ENCODE measurements at regions not wholly inside any gene's neighbourhood (a gene's known extent, or its start where the extent isn't known, plus 50 kb on each side); places are given as distances from the start of the nearest gene placed in this dataset.
A peak's percentile ranks its signal among the peaks of the same experiment; 100 is the strongest.
"Not testable (repeated sequence)": the region's sequence is repeated elsewhere in the genome, so short reads cannot be mapped to it uniquely, and the experiment has no call there.

DNA sequence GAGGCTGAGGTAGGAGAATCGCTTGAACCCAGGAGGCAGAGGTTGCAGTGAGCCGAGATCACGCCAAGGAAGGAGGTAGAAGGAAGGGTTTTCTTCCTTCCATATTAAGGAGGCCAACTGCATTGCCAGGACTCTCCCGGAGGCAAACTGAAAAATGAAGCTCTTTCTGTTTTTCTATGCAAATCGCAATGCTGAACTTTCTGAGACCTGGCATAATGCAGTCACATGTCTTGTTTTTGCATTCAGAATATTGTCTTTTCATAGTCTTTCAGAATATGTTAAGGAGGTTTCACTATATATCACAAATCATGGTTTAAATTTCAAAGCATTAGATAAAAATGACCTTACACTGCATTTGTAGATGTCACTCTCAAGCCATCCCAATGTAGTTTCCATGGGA is 133.4 kb downstream of the SPDYE17 start:
- DNase-seq (ENCODE audit: low read depth in 1 of 2, low spot score in 2 of 2); H3K4me1 ChIP-seq (replicated peaks); H3K36me3 ChIP-seq; H3K27me3 ChIP-seq (replicated peaks); H3K4me3 ChIP-seq; H3K9me3 ChIP-seq (replicated peaks); H3K27ac ChIP-seq: not testable (repeated sequence)

- H3K9me3 ChIP-seq (replicated peaks); H3K27me3 ChIP-seq (replicated peaks); H3K27ac ChIP-seq; H3K4me3 ChIP-seq; H3K4me1 ChIP-seq (replicated peaks); H3K36me3 ChIP-seq: not testable (repeated sequence)
- DNase-seq (ENCODE audit: low read depth in 1 of 2, low spot score in 2 of 2) = peak in 1 of 2 experiments; percentile 47
Observed at GRCh38 chr7:76897007-76897406, 135.2 kb downstream of the SPDYE17 start.

GRCh38 chr7:76895696-76896095 is 136.5 kb downstream of the SPDYE17 start:
- not testable (repeated sequence) for DNase-seq (ENCODE audit: low read depth in 1 of 2, low spot score in 2 of 2); H3K27ac ChIP-seq; H3K4me1 ChIP-seq (replicated peaks); H3K27me3 ChIP-seq (replicated peaks); H3K4me3 ChIP-seq; H3K9me3 ChIP-seq (replicated peaks); H3K36me3 ChIP-seq

DNA sequence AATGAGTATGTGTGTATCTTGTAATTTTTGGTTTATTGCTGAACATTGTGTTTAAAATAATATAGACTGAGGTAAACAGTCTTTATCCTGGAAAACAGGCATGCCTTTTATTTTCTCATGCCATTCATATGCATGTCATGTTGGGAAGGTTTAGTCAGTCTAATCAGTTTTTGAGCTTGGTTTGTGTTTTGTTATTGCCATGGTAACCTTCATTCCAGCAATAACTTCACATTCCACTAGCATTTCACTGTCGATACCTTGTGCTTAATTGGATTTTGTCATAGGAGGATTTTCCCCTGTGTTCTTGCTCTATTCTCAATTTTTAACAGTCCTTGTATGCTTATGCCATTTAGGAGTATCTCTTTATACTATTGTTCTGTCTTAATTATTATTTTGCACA is 140.4 kb downstream of the SPDYE17 start:
- not testable (repeated sequence) for H3K9me3 ChIP-seq (replicated peaks); H3K4me1 ChIP-seq (replicated peaks); H3K36me3 ChIP-seq; H3K27me3 ChIP-seq (replicated peaks); H3K27ac ChIP-seq; H3K4me3 ChIP-seq
- peak in 1 of 2 experiments; percentile 26 for DNase-seq (ENCODE audit: low read depth in 1 of 2, low spot score in 2 of 2)

DNA sequence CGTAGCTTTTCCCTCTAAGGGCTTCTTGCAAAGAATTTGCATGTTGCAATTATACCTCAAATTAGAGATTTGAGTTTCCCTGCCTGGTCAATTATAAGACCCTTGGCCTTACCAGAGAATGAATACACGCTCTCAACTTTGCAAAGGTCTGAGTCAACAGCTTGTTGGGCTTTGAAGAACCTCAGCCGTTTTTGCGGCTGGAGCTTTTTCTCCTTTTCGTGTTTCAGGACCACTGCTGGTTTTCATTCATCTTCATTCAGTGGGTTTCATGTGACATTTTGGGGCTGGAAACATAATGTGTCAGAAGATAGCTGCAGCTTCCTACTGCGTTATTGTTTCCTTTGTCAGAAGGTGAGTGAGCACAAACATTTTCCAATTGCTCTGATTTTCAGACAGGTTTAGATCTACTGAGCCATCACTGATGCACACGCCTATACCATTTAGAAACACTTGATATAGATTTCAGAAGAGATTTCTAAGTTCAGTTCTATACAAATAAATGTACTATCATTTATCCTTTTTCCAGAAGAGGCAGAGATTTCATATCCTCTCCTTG is 152.3 kb downstream of the SPDYE17 start:
- H3K27ac ChIP-seq; H3K36me3 ChIP-seq; H3K27me3 ChIP-seq (replicated peaks); H3K4me3 ChIP-seq; DNase-seq (ENCODE audit: low read depth in 1 of 2, low spot score in 2 of 2); H3K4me1 ChIP-seq (replicated peaks); H3K9me3 ChIP-seq (replicated peaks): not testable (repeated sequence)

DNA sequence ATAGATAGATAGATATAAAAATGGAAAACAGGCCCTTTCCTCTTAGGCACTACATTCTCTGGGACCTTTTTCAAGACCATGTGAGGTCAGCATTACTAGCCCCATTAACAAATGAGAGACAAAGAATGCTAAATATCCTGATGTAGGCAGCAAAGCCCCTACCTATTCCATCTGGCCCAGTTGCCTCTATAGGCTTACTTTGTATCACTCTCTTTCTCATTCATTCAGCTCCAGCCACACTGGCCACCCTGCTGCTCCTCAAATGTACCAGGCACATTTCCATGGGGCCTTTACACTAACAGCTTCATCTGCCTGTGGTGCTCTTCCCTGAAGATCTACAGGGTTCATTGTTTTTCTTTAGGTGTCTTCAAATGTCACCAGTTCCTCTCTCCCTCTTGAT is 156.4 kb downstream of the SPDYE17 start:
- H3K4me3 ChIP-seq; H3K27me3 ChIP-seq (replicated peaks); H3K27ac ChIP-seq; H3K9me3 ChIP-seq (replicated peaks); H3K36me3 ChIP-seq; H3K4me1 ChIP-seq (replicated peaks); DNase-seq (ENCODE audit: low read depth in 1 of 2, low spot score in 2 of 2): not testable (repeated sequence)

DNA sequence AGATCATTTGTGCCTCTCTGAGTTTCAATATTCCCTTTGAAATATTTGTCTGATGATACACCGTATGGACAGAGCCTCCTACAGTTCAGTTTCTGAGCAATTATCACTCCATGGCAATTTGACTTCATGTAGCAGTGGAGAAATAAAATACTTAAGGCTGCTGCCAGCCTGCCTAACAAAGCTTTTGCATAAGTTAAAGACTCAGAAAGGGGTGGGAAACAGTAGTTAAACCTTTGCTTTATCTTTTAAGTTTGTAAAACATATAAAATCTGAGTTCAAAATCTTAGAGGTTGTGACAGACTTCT is 161.7 kb downstream of the SPDYE17 start:
- not testable (repeated sequence) for H3K27me3 ChIP-seq (replicated peaks); H3K4me3 ChIP-seq; H3K36me3 ChIP-seq; H3K27ac ChIP-seq; DNase-seq (ENCODE audit: low read depth in 1 of 2, low spot score in 2 of 2); H3K4me1 ChIP-seq (replicated peaks); H3K9me3 ChIP-seq (replicated peaks)

DNA sequence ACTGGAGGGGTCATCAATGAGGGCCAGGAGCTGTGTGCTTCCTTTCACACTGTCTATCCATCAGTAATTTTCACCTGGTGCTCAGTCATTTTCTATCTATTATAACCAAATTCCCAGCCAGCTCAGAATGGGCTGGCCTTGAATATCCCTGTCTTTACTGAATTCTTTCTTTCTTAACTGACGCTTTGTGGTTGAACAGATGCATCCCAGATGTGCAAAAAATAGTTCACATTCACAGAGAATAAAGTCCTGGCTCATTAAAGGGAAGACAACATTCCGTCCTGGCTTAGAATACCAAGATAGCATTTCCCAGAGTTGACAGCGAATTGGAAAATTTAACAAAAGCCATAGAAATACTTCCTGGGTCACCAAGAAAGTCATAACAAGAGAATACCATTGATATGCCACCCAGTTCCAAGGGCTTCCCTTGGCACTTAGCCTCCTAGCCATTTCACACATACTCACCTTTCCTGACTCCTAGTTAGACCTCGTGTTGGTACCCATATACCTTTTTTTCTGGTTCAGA is 164.7 kb downstream of the SPDYE17 start:
- not testable (repeated sequence) for H3K4me1 ChIP-seq (replicated peaks); H3K27ac ChIP-seq; DNase-seq (ENCODE audit: low read depth in 1 of 2, low spot score in 2 of 2); H3K36me3 ChIP-seq; H3K4me3 ChIP-seq; H3K9me3 ChIP-seq (replicated peaks); H3K27me3 ChIP-seq (replicated peaks)

GRCh38 chr7:76863150-76863773 is 168.9 kb downstream of the SPDYE17 start:
- H3K27ac ChIP-seq, H3K4me3 ChIP-seq: not testable (repeated sequence)

GRCh38 chr7:76862241-76862640 is 169.9 kb downstream of the SPDYE17 start:
- not testable (repeated sequence) for H3K4me1 ChIP-seq (replicated peaks); H3K27me3 ChIP-seq (replicated peaks); H3K4me3 ChIP-seq; DNase-seq (ENCODE audit: low read depth in 1 of 2, low spot score in 2 of 2); H3K27ac ChIP-seq; H3K9me3 ChIP-seq (replicated peaks); H3K36me3 ChIP-seq

More at GRCh38 chr7:76863150-76863773, 168.9 kb downstream of the SPDYE17 start:
- not testable (repeated sequence) for H3K36me3 ChIP-seq; H3K27me3 ChIP-seq (replicated peaks); DNase-seq (ENCODE audit: low read depth in 1 of 2, low spot score in 2 of 2); H3K9me3 ChIP-seq (replicated peaks); H3K4me1 ChIP-seq (replicated peaks)

DNA sequence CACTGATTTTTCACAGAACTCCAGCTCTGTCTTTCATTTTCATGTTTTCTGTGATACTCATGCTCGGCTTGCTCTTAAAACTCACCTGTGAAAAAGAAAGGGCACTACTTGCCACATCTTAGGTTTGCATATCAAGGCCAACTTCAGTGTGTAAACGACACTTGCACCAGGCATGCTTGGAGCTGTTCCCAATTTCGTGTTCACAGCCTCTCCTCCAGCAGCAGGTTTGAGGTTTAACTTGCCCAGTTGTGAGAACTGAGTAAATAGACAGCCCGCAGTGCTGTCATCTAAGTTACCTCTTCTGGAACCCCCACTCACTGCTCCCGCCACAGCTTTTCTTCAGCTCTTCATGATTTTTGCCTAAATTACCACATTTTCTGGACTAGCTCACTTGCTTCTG is 172.2 kb downstream of the SPDYE17 start:
- not testable (repeated sequence) for H3K4me1 ChIP-seq (replicated peaks); H3K4me3 ChIP-seq; H3K27ac ChIP-seq; DNase-seq (ENCODE audit: low read depth in 1 of 2, low spot score in 2 of 2); H3K36me3 ChIP-seq; H3K27me3 ChIP-seq (replicated peaks); H3K9me3 ChIP-seq (replicated peaks)

GRCh38 chr7:76854631-76855030 is 177.5 kb downstream of the SPDYE17 start:
- DNase-seq (ENCODE audit: low read depth in 1 of 2, low spot score in 2 of 2); H3K36me3 ChIP-seq; H3K27ac ChIP-seq; H3K9me3 ChIP-seq (replicated peaks); H3K27me3 ChIP-seq (replicated peaks); H3K4me1 ChIP-seq (replicated peaks); H3K4me3 ChIP-seq: not testable (repeated sequence)

- H3K36me3 ChIP-seq; H3K4me1 ChIP-seq (replicated peaks); DNase-seq (ENCODE audit: low read depth in 1 of 2, low spot score in 2 of 2); H3K27me3 ChIP-seq (replicated peaks); H3K4me3 ChIP-seq; H3K27ac ChIP-seq; H3K9me3 ChIP-seq (replicated peaks): not testable (repeated sequence)
Observed at GRCh38 chr7:76852787-76853584, 179.2 kb downstream of the SPDYE17 start.

DNA sequence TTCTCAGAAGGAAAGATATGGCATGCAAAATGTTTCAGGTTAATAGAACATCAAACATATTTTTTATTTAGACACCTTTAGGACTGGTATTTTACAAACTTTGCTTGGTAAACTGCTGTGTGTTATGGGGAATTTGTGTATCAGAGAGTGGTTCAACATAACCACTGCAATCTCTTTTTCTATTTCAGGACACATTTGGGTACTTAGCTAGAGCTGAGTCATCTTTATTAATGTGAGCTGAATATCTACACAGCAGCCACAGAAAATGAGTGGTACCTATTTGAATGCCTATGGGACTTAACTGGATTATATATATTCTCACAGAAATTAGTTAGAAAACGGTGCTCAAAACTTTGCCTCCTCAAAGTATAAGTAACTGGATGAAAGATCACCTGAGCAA is 179.8 kb downstream of the SPDYE17 start:
- H3K4me3 ChIP-seq; H3K27ac ChIP-seq; H3K9me3 ChIP-seq (replicated peaks); H3K4me1 ChIP-seq (replicated peaks); H3K27me3 ChIP-seq (replicated peaks); H3K36me3 ChIP-seq; DNase-seq (ENCODE audit: low read depth in 1 of 2, low spot score in 2 of 2): not testable (repeated sequence)
